Sigmoid colon (tissue), 4 donors: ENCODE measurements at regions not wholly inside any gene's neighbourhood (a gene's known extent, or its start where the extent isn't known, plus 50 kb on each side); places are given as distances from the start of the nearest gene placed in this dataset.

Experiments
- EP300 ChIP-seq, 4 donors: sonication (generic); formaldehyde crosslinking; IDR thresholded peaks; one replicate each; pipeline ENCODE4 v1.6.1; 2017; ENCODE audit warnings: antibody characterized with exemption in 4 of 4
- POLR2A ChIP-seq, 2 donors: fragments of 450-650 bp; IDR thresholded peaks; one replicate each; pipeline ENCODE4 v1.6.1; 2016; ENCODE audit warnings: antibody characterized with exemption in 2 of 2, mild to moderate bottlenecking in 2 of 2, moderate library complexity in 2 of 2
- POLR2AphosphoS5 ChIP-seq, 4 donors: sonication (generic); formaldehyde crosslinking; IDR thresholded peaks; one replicate each; pipeline ENCODE4 v1.6.1; 2017; ENCODE audit warnings: antibody characterized with exemption in 4 of 4
- TF ChIP-seq, protein P1 (sequence below), 4 experiments: fragments of 450-650 bp in 3 of 4; fragments of 200-600 bp in 1 of 4; IDR thresholded peaks; one replicate each; pipeline ENCODE4 v1.5.1; 2016 to 2019; ENCODE audit warnings: antibody characterized with exemption in 4 of 4, mild to moderate bottlenecking in 3 of 4, moderate library complexity in 2 of 4

DNA sequence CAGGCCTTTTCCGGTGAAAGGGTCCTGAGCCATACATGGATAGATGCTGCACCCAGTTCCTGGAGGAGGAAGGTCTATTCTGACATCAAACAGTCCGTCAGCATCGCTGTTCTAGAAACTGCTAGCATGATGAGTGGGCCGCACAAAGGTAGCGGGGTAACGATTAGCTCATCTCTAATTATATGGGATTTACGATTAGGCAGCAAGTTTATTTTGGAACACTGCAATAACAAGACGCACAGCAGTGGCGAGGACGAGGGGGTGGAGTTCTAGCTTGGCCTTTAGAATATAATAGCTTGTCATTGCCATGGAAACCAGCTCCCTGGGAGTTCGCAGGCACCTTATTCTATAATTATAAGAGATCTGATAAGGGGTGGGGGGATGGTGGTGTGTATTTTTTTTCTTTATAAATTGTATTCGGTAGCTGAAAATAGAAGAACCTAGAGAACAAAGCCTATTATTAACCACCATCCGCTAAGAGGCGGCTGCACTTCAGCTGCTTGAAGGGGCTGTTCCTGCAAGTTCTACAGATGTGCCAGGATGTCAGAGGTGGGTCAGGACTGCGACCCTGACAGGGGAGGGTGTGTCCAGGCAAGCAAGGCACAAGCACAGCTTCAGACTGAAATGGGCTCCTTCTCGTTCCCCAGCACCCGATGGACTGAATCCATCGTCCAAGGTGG, 311.0 kb downstream of the AGTPBP1 start:
- TF ChIP-seq, protein P1, sequence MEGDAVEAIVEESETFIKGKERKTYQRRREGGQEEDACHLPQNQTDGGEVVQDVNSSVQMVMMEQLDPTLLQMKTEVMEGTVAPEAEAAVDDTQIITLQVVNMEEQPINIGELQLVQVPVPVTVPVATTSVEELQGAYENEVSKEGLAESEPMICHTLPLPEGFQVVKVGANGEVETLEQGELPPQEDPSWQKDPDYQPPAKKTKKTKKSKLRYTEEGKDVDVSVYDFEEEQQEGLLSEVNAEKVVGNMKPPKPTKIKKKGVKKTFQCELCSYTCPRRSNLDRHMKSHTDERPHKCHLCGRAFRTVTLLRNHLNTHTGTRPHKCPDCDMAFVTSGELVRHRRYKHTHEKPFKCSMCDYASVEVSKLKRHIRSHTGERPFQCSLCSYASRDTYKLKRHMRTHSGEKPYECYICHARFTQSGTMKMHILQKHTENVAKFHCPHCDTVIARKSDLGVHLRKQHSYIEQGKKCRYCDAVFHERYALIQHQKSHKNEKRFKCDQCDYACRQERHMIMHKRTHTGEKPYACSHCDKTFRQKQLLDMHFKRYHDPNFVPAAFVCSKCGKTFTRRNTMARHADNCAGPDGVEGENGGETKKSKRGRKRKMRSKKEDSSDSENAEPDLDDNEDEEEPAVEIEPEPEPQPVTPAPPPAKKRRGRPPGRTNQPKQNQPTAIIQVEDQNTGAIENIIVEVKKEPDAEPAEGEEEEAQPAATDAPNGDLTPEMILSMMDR (IDR thresholded peaks at IDR 0.05), result no peak
- no peak for TF ChIP-seq POLR2A (IDR thresholded peaks at IDR 0.05)
- TF ChIP-seq EP300 (IDR thresholded peaks at IDR 0.05), result no peak
- no peak for TF ChIP-seq POLR2AphosphoS5 (IDR thresholded peaks at IDR 0.05)
